ENCODE measurements at regions not wholly inside any gene's neighbourhood (a gene's known extent, or its start where the extent isn't known, plus 50 kb on each side); places are given as distances from the start of the nearest gene placed in this dataset.
"Not testable (repeated sequence)": the region's sequence is repeated elsewhere in the genome, so short reads cannot be mapped to it uniquely, and the experiment has no call there.

- intact Hi-C loops (cut with DNase I): no loop called here
These were observed 121.7 kb downstream of the POSTN start for GRCh38 chr13:37476874-37477273.

DNA sequence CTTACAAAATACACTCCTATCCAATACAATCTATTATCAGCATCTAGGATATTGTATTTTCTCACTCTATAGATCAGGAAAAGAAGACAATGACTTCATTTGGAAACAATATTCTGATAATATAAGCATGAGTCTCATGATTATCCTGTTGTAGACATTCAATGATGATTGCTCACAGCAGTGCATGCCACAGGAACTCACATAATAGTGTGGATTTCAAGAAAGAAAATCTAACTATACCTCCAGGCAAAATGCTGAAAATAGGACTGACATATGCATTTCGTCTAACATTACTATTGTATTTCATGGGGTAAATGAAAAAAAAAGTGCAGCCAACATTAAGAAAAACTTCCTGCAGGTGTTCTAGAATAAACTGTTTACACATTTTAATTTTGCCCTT lies 122.6 kb downstream of the POSTN start:
- DNase-seq (ENCODE audit: low spot score): no peak
- intact Hi-C loops (cut with DNase I): no loop called here

More at GRCh38 chr13:37476874-37477273, 121.7 kb downstream of the POSTN start:
- DNase-seq (ENCODE audit: low spot score): no peak

GRCh38 chr13:37475151-37475550 lies 123.4 kb downstream of the POSTN start:
- intact Hi-C loops (cut with DNase I): no loop called here
- DNase-seq (ENCODE audit: low spot score): no peak

- intact Hi-C loops (cut with DNase I): no loop called here
- DNase-seq (ENCODE audit: low spot score): no peak
These were observed 125.5 kb downstream of the POSTN start for GRCh38 chr13:37473035-37473434.

- DNase-seq (ENCODE audit: low spot score); intact Hi-C loops (cut with DNase I): not testable (repeated sequence)
These were observed 126.3 kb downstream of the POSTN start for GRCh38 chr13:37472266-37472665.

GRCh38 chr13:37460166-37460565 lies 138.4 kb downstream of the POSTN start:
- DNase-seq (ENCODE audit: low spot score): no peak
- intact Hi-C loops (cut with DNase I): no loop called here

GRCh38 chr13:37457612-37458011 lies 141.0 kb downstream of the POSTN start:
- intact Hi-C loops (cut with DNase I): no loop called here
- no peak for DNase-seq (ENCODE audit: low spot score)

- intact Hi-C loops (cut with DNase I): no loop called here
- no peak for DNase-seq (ENCODE audit: low spot score)
These were observed 142.1 kb downstream of the POSTN start for GRCh38 chr13:37456506-37456905.

DNA sequence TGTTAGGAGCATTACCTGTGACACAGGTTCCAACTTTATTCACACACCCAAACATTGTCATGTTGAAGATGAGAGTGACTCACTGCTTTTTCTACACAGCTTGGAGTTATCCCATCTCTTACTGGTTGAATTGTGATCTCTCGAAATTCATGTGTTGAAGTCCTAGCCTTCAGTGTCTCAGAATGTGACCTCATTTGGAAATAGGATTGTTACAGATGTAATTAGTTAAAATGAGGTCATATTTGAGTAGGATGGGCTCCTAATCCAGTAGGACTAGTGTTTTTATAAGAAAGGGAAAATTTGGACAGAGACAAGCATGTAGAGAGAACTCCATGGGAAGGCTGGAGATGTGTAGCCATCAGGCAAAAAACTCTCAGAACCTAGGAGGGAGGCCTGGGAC lies 142.5 kb downstream of the POSTN start:
- intact Hi-C loops (cut with DNase I): no loop called here
- no peak for DNase-seq (ENCODE audit: low spot score)

GRCh38 chr13:37453246-37453645 lies 145.3 kb downstream of the POSTN start:
- intact Hi-C loops (cut with DNase I): no loop called here
- DNase-seq (ENCODE audit: low spot score): no peak

GRCh38 chr13:37450276-37450675 lies 148.3 kb downstream of the POSTN start:
- intact Hi-C loops (cut with DNase I): no loop called here
- no peak for DNase-seq (ENCODE audit: low spot score)

GRCh38 chr13:37448153-37448552 lies 150.4 kb downstream of the POSTN start:
- DNase-seq (ENCODE audit: low spot score): no peak
- intact Hi-C loops (cut with DNase I): no loop called here

DNA sequence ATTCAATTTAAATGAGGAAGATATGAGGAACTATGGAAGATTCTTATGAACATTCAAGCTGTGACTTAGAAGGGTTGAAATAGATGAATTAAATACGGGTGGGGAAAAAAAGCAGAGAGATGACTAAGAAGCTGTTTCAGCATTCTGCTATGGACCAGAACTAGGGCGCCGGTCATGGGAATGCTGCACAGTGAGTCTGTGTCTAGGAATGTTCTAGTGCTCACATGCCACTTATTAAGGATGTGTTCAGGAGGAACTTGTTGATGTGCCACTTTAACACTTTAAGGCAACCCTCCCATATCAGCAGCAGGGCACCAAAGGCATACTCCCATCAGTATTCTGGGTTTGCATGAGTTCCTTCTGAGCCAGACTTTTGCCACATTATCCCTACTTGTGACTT lies 152.1 kb downstream of the POSTN start:
- DNase-seq (ENCODE audit: low spot score): peak; percentile 72

GRCh38 chr13:37443538-37443937 lies 155.0 kb downstream of the POSTN start:
- DNase-seq (ENCODE audit: low spot score): no peak
- intact Hi-C loops (cut with DNase I): no loop called here

More for the DNA sequence above, 152.1 kb downstream of the POSTN start:
- intact Hi-C loops (cut with DNase I): no loop called here

- no peak for DNase-seq (ENCODE audit: low spot score)
- intact Hi-C loops (cut with DNase I): no loop called here
These were observed 155.6 kb downstream of the POSTN start for GRCh38 chr13:37442996-37443395.

DNA sequence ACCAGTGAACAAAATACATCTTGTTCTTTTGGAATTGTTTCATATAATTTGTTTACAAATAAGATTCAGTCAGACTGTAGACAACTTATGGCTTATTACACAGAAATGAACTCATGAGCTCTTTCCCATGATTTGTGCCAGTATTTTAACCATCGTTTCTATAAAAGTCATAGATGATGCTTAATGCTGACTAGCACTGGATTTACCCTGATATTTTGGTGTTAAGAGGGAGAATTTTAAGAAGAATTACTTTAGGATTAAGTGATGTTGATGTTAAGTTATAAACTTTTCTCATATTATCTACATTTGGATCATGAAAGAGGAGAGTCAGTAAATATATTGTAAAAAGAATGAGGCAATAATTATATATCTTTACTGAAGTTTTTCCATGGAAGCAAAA lies 162.7 kb downstream of the POSTN start:
- no peak for DNase-seq (ENCODE audit: low spot score)
- intact Hi-C loops (cut with DNase I): no loop called here

GRCh38 chr13:37433086-37433485 lies 165.5 kb downstream of the POSTN start:
- no peak for DNase-seq (ENCODE audit: low spot score)
- intact Hi-C loops (cut with DNase I): no loop called here

- intact Hi-C loops (cut with DNase I): no loop called here
- no peak for DNase-seq (ENCODE audit: low spot score)
These were observed 168.6 kb downstream of the POSTN start for GRCh38 chr13:37429976-37430375.

DNA sequence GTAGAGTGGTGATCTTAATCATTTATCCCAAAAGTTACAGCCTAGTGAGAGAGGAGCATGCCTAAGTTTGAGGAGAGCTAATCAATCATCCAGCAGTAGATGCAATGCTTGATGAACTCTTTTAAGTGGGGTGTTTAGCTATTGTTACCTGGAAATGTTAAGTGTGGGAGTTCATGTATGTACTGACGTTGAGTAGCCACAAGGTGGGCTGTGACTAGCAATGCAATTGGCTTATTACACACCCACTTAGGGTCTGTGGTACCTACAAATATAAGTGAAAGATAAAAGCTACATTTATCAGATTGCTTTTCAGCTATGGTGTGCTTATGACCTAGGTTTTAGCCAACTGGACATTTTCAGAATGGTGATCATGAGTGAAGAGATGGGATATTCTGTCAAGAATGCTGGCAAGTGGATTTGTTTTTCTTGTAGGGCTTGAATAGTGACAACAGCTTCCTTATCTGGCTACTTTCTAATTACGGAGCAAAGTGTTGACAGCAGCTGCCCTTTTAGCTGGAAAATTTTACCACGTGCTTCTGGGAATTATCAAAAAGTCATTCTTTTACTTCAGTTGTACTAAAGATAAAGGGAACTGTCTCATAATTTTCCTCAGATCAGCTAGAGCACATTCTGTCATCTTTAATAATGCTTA lies 170.6 kb downstream of the POSTN start:
- intact Hi-C loops (cut with DNase I): no loop called here
- no peak for DNase-seq (ENCODE audit: low spot score)

DNA sequence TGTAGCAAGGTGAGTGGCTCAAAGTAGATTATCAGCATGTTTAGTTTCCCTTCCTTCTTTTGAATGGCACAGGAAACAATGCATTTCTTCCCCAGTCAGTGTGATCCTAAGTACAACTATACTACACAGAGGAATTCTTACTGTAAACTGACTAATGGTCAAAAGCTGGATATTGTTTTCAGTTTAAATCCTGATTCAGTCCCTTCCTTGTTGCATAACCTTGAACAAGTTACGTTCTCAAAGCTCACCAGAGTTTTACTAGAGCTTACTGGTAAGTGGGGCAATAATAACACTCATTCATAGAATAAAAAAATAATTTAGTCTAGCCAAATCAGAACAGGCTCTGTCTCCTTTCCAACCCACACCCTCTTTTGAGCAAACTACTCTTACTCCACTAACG lies 180.1 kb downstream of the POSTN start:
- DNase-seq (ENCODE audit: low spot score): no peak
- intact Hi-C loops (cut with DNase I): no loop called here

DNA sequence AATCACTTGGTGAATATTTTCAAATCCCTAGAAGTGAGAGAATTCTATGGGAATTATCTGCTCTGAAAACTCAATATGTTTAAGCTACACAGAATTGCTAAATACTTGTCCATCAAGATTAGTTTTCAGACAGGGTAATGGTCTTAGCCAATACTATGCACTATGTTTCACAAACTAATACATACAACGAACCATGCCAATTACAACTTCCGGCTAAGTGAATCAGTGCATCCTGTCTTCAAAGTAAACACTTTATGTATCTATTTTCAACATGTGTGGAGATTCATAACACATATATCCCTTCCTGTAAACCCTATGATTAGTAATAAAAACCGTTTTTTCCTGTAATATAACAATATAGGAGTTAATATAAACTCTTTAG lies 181.5 kb downstream of the POSTN start:
- DNase-seq (ENCODE audit: low spot score): no peak
- intact Hi-C loops (cut with DNase I): no loop called here
